Endothelial cell of umbilical vein (primary cell): ENCODE measurements at regions not wholly inside any gene's neighbourhood (a gene's known extent, or its start where the extent isn't known, plus 50 kb on each side); places are given as distances from the start of the nearest gene placed in this dataset.

Experiments used
- BruUV-seq: library from RNA; stranded (reverse); fragments of 400-500 nt; replicated peaks from 2 replicates; lab custom pipeline; 2021; lab: Mats Ljungman, UMichigan
- CTCF ChIA-PET: fragments of 300-600, 350-600 bp; sonication (Branson Sonifier 250); formaldehyde crosslinking; loops from one replicate; lab custom pipeline; 2021; ENCODE audit warnings: antibody characterized with exemption, inconsistent platforms; lab: Charles Lee
- POLR2A ChIA-PET: fragments of 300-600, 350-600 bp; sonication (Branson Sonifier 250); formaldehyde crosslinking; loops from one replicate; lab custom pipeline; 2021; ENCODE audit warnings: antibody characterized with exemption, inconsistent platforms; lab: Charles Lee
- DNase-seq: peaks from one replicate; pipeline ENCODE4 v3.0.0-alpha.2; 2011; ENCODE audit warnings: low read depth, low spot score
- FAIRE-seq: peaks from 2 replicates; lab custom pipeline; 2011; peaks lifted over from hg19 to GRCh38; lab: Jason Lieb, UNC
- H2AFZ ChIP-seq: 2 replicates; pipeline ENCODE4 v1.6.0; 2012; ENCODE audit warnings: low read depth, low read length, control low read depth, inconsistent platforms
- H3K27ac ChIP-seq: 2 replicates; pipeline ENCODE4 v1.5.1; 2011; ENCODE audit warnings: low read depth, mild to moderate bottlenecking, control low read depth, low read length, moderate library complexity; ENCODE audit not compliant: insufficient read depth
- H3K27me3 ChIP-seq, 2 experiments: 2 replicates each; pipeline versions ENCODE4 v1.6.0 to v1.6.1; 2011; ENCODE audit warnings: low read length in 2 of 2, mixed read lengths in 1 of 2; ENCODE audit not compliant: control insufficient read depth in 2 of 2, insufficient read depth in 2 of 2
- H3K36me3 ChIP-seq, 2 experiments: 2 replicates in 1 of 2; 3 replicates in 1 of 2; pipeline ENCODE4 v1.5.1; 2011; ENCODE audit warnings: low read length in 2 of 2, mild to moderate bottlenecking in 1 of 2, moderate library complexity in 1 of 2; ENCODE audit not compliant: control insufficient read depth in 2 of 2, insufficient read depth in 2 of 2; ENCODE audit errors: extremely low read depth in 1 of 2
- H3K4me1 ChIP-seq: 3 replicates; pipeline ENCODE4 v1.5.1; 2011; ENCODE audit warnings: mild to moderate bottlenecking, low read length; ENCODE audit not compliant: control insufficient read depth, insufficient read depth; ENCODE audit errors: extremely low read depth
- H3K4me2 ChIP-seq: 2 replicates; pipeline ENCODE4 v1.6.1; 2011; ENCODE audit warnings: low read length, control low read depth, mixed read lengths; ENCODE audit not compliant: insufficient read depth
- H3K4me3 ChIP-seq, 3 experiments: fragments of 200-600 bp in 1 of 3; sonication (generic), shearing (Covaris generic) in 1 of 3; replicated peaks in 1 of 3; 2 replicates each; pipeline ENCODE4 v1.5.1; 2011 to 2016; ENCODE audit warnings: control low read depth in 3 of 3, low read length in 3 of 3, mild to moderate bottlenecking in 2 of 3, inconsistent platforms in 1 of 3, low read depth in 1 of 3, moderate library complexity in 1 of 3; ENCODE audit not compliant: insufficient read depth in 1 of 3
- H3K79me2 ChIP-seq: 2 replicates; pipeline ENCODE4 v1.6.0; 2012; ENCODE audit warnings: low read length, inconsistent platforms; ENCODE audit not compliant: control insufficient read depth, insufficient read depth
- H3K9ac ChIP-seq: replicated peaks from 2 replicates; pipeline ENCODE3; 2011; ENCODE audit warnings: low read length, control low read depth; ENCODE audit not compliant: insufficient read depth; ENCODE audit errors: extremely low read depth
- H3K9me1 ChIP-seq: replicated peaks from 3 replicates; pipeline ENCODE4 v1.6.0; 2011; ENCODE audit warnings: mild to moderate bottlenecking, low read length; ENCODE audit not compliant: control insufficient read depth, insufficient read depth; ENCODE audit errors: extremely low read depth
- H3K9me3 ChIP-seq: replicated peaks from 2 replicates; pipeline ENCODE4 v1.5.1; 2012; ENCODE audit warnings: low read length, inconsistent platforms; ENCODE audit not compliant: control insufficient read depth, insufficient read depth
- H4K20me1 ChIP-seq: replicated peaks from 2 replicates; pipeline ENCODE3; 2011; ENCODE audit warnings: mild to moderate bottlenecking, low read length; ENCODE audit not compliant: control insufficient read depth, insufficient read depth; ENCODE audit errors: extremely low read depth
- CTCF ChIP-seq, 2 donors: IDR thresholded peaks; 1 replicate in 1 of 2; 2 replicates in 1 of 2; pipeline ENCODE4 v1.5.1; 2011; ENCODE audit warnings: low read length in 2 of 2, mild to moderate bottlenecking in 2 of 2, moderate library complexity in 2 of 2, control low read depth in 1 of 2, inconsistent platforms in 1 of 2, low read depth in 1 of 2; ENCODE audit not compliant: insufficient read depth in 1 of 2; ENCODE audit errors: extremely low read depth in 1 of 2
- FOS ChIP-seq: IDR thresholded peaks from 2 replicates; pipeline ENCODE4 v1.6.1; 2011; ENCODE audit warnings: mild to moderate bottlenecking, low read length, moderate library complexity, borderline replicate concordance; ENCODE audit not compliant: insufficient read depth
- POLR2A ChIP-seq: IDR thresholded peaks from 2 replicates; pipeline ENCODE4 v1.6.1; 2012; ENCODE audit warnings: low read depth, mild to moderate bottlenecking, control low read depth, low read length
- dilution Hi-C: fragments of 300-500 bp; cut with MboI; formaldehyde crosslinking; loops from one replicate; pipeline ENCODE4 v1.15.0; 2019; ENCODE audit warnings: low sequenced_read_pairs; ENCODE audit not compliant: extremely low pct_ligation_motif_present
- intact Hi-C: fragments of 100-400 bp; cut with micrococcal nuclease; formaldehyde crosslinking; loops from one replicate; pipeline ENCODE4 v1.10.0; 2022

GRCh38 chr10:55146032-55146431 lies 345.0 kb upstream of the PCDH15 start:
- H3K9me1 ChIP-seq: no peaks in the 10 kb centered on the region
- no peak for TF ChIP-seq CTCF (IDR thresholded peaks at IDR 0.05; ENCODE audit: extremely low read depth in 1 of 2, insufficient read depth in 1 of 2, low read depth in 1 of 2, low read length in 2 of 2)
- H3K4me1 ChIP-seq: peaks cover 21% of the 10 kb centered on the region
- FAIRE-seq (no peak), DNase-seq (peak; percentile 24)
- no peaks in the 10 kb centered on the region for H3K27me3 ChIP-seq
- peak overlapping the region; percentile 17 for H3K4me2 ChIP-seq
- no TSS peak for BruUV-seq
- dilution Hi-C loops: no loop called here
- H3K27ac ChIP-seq: peak overlapping the region; percentile 2
- no peak overlapping the region for H3K9ac ChIP-seq
- ChIA-PET CTCF (interaction anchor here (1.0 kb wide), 1 partner anchor 12 kb away, joined by 3 read pairs; no protein-coding TSS in a partner anchor), POLR2A (no interaction called here)
- H2AFZ ChIP-seq: peak overlapping the region; percentile 64
- H3K4me3 ChIP-seq: no peak overlapping the region
- no peaks in the 10 kb centered on the region for H4K20me1 ChIP-seq
- H3K79me2 ChIP-seq: no peaks in the 10 kb centered on the region
- no peaks in the 10 kb centered on the region for H3K9me3 ChIP-seq
- intact Hi-C loops: no loop called here
- H3K36me3 ChIP-seq: no peaks in the 10 kb centered on the region

- FAIRE-seq (peak; percentile 21), DNase-seq (peak; percentile 24)
- H3K4me1 ChIP-seq: peaks cover 21% of the 10 kb centered on the region
- H3K79me2 ChIP-seq: no peaks in the 10 kb centered on the region
- H4K20me1 ChIP-seq: no peaks in the 10 kb centered on the region
- H3K27me3 ChIP-seq: no peaks in the 10 kb centered on the region
- BruUV-seq: no TSS peak
- no peaks in the 10 kb centered on the region for H3K9me3 ChIP-seq
- intact Hi-C loops (no loop called here), dilution Hi-C loops (no loop called here)
- H2AFZ ChIP-seq: peak overlapping the region; percentile 36
- peak overlapping the region; percentile 37 for H3K4me2 ChIP-seq
- H3K27ac ChIP-seq: peak overlapping the region; percentile 29
- no peaks in the 10 kb centered on the region for H3K36me3 ChIP-seq
- ChIA-PET POLR2A (no interaction called here), CTCF (no interaction called here)
- peak; percentile 47 for TF ChIP-seq FOS
- no peak for TF ChIP-seq POLR2A
- no peak overlapping the region for H3K4me3 ChIP-seq
- H3K9me1 ChIP-seq: no peaks in the 10 kb centered on the region
- no peak overlapping the region for H3K9ac ChIP-seq
Measured at GRCh38 chr10:55144001-55144400, 343.0 kb upstream of the PCDH15 start.
